HFF-Myc (cell line): ENCODE measurements at regions not wholly inside any gene's neighbourhood (a gene's known extent, or its start where the extent isn't known, plus 50 kb on each side); places are given as distances from the start of the nearest gene placed in this dataset.

Experiments
- DNase-seq: peaks from one replicate; pipeline ENCODE4 v3.0.0-alpha.2; 2011; ENCODE audit warnings: low read depth; ENCODE audit errors: extremely low read depth
- H3K4me3 ChIP-seq: replicated peaks from 2 replicates; pipeline ENCODE4 v1.5.1; 2011; ENCODE audit warnings: low read depth, mild to moderate bottlenecking, control low read depth, low read length
- TF ChIP-seq, protein P1 (sequence below): IDR thresholded peaks from 2 replicates; pipeline ENCODE4 v1.5.1; 2012; ENCODE audit warnings: mild to moderate bottlenecking, low read depth, low read length, control low read depth; ENCODE audit errors: missing control alignments

DNA sequence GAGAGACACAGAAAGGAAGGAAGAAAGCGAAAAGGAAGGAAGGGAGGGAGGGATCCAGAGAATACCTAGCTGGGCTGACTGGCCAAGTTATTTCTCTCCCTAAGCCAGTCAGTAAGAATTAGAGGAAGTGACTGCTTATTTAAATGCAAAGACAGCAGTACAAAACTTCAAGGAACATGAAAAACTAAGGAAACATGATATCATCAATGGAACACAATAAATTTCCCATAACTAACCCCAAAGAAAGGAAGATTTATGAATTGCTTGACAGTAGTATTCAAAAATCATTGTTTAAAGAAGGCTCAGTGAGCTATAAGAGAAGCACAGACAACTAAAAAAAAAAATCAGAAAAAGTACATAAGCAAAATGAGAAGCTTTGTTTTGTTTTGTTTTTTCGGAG is 252.3 kb upstream of the SASH1 start:
- H3K4me3 ChIP-seq: no peak overlapping the region
- TF ChIP-seq, protein P1, sequence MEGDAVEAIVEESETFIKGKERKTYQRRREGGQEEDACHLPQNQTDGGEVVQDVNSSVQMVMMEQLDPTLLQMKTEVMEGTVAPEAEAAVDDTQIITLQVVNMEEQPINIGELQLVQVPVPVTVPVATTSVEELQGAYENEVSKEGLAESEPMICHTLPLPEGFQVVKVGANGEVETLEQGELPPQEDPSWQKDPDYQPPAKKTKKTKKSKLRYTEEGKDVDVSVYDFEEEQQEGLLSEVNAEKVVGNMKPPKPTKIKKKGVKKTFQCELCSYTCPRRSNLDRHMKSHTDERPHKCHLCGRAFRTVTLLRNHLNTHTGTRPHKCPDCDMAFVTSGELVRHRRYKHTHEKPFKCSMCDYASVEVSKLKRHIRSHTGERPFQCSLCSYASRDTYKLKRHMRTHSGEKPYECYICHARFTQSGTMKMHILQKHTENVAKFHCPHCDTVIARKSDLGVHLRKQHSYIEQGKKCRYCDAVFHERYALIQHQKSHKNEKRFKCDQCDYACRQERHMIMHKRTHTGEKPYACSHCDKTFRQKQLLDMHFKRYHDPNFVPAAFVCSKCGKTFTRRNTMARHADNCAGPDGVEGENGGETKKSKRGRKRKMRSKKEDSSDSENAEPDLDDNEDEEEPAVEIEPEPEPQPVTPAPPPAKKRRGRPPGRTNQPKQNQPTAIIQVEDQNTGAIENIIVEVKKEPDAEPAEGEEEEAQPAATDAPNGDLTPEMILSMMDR: no peak
- DNase-seq: no peak

DNA sequence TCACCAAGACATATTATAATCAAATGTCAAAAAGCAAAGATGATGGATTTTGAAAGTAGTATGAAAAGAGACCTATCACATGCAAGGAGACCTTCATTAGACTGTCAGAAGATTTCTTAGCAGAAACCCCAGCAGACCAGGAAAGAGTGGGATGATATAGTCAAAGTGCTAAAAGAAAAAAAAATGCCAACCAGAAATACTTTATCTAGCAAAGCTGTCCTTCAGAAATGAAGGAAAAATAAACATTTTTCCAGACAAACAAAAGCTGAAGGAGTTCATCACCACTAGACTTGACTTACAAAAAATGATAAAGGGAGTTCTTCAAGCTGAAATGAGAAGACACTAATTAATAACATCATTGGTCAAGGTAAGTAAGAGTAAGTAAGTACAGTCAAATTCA is 251.2 kb upstream of the SASH1 start:
- no peak for DNase-seq
- TF ChIP-seq, protein P1: no peak
- no peak overlapping the region for H3K4me3 ChIP-seq

DNA sequence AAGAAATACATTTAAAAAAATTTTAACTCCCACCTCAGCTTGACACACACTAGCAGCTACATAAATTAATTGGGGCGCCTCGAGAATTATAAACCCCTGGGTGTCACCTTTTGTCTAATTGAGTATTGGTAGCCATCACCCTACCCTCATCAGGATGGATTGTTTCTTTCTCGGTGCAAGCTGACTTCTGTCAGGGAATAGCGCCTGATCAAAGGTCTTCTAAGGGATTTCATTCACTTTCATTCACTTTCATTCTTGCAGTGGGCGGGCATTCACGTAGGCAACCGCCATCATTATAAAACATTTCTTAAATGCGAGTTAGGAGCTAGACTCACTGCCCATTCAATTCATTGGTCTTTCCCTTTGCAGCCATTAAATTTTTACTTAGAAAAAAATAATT is 239.2 kb upstream of the SASH1 start:
- TF ChIP-seq, protein P1: no peak
- no peak for DNase-seq
- no peak overlapping the region for H3K4me3 ChIP-seq

DNA sequence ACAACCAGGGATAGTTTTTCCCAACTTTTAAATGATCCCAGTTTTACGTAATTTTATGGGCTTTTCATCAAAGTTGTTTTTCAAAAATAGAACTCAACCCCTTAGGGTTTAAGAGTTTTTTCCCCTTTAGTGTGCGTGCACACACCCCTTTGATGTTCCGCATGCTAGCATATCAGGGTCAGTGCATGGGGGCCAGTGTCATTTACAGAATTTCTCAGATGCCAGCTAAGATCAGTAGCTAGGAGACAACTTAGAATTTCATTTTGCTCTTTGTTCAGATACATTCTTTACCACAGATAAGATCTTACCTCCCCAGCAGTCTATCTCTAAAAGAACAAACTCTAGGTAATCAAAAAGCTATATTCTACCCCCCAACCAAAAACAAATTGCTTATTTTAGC is 238.5 kb upstream of the SASH1 start:
- TF ChIP-seq, protein P1: no peak
- H3K4me3 ChIP-seq: no peak overlapping the region
- no peak for DNase-seq

DNA sequence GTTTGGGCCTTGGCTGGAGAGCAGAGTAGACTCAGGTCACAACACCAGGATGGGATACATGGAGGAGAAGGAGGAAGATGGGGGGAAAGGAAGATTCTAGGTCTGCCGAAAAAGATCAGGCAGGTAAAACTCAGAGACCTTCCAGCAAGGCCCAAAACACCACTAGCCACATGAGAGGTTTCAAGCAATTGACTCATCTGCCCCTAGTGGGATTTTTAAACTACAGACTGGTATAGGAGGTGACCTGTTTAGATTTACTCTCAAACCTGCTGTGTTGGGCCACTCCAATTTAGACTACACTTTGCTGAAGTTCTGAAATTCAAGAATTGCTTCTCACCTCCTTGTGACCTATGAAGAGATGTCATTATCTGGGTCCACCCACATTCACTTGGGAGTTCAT is 236.9 kb upstream of the SASH1 start:
- no peak for DNase-seq
- TF ChIP-seq, protein P1: no peak
- H3K4me3 ChIP-seq: no peak overlapping the region

DNA sequence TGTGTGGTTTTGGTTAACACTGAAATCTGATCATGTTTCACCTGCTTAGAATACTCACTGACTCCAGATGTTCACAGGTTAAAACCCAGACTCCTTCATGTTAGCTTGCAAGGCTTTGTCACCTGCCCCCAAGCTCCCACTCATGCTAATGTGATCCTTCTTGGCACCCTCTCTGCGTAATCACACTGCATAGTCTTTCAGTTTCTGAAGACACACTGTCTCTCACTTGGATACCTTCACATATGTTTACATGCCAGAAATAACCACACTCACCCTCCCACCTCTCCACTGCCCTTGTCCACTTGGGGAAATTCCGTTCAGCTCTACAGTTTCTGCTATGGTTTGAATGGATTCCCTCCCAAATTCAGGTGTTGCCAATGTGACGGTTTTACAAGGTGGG is 234.7 kb upstream of the SASH1 start:
- DNase-seq: no peak
- no peak overlapping the region for H3K4me3 ChIP-seq
- TF ChIP-seq, protein P1: no peak

DNA sequence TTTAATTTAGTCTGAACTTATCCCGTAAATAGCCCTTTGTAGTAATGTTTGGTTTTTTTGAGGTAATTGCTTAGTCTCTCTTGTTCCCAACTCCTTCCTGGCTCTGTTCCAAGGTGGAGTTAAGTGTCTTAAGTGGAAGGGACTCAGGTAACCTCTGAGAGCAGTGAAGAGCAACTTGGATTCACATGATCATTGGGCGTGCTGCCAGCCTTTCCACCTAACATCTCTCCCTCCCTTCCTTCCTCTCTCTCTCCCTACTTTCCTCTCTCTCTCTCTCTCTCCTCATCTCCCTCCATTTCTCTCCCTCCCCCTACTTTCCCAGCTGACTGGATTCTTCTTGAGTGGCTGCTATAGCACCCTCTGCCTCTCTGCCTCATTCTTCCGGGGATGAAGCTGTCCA is 232.9 kb upstream of the SASH1 start:
- TF ChIP-seq, protein P1: no peak
- H3K4me3 ChIP-seq: no peak overlapping the region
- DNase-seq: no peak
